GM23338 (cell line): ENCODE measurements at regions not wholly inside any gene's neighbourhood (a gene's known extent, or its start where the extent isn't known, plus 50 kb on each side); places are given as distances from the start of the nearest gene placed in this dataset.

Experiments
- ATAC-seq: fragments of 200-7000 bp; cut with Tn5 transposase; 3 replicates; pipeline ENCODE4 v1.9.1; 2020
- DNase-seq: peaks from one replicate; pipeline ENCODE4 v3.0.0-alpha.2; 2015; ENCODE audit warnings: low spot score
- H2AFZ ChIP-seq: fragments of 200-600 bp; sonication (generic); 2 replicates; pipeline ENCODE4 v1.8.0; 2016; ENCODE audit warnings: antibody characterized with exemption, mild to moderate bottlenecking, moderate library complexity
- H3F3A ChIP-seq: fragments of 200-600 bp; sonication (generic); replicated peaks from 2 replicates; pipeline ENCODE4 v1.8.0; 2017; ENCODE audit warnings: antibody characterized with exemption, mixed run types, low read depth
- H3K27ac ChIP-seq: fragments of 200-600 bp; sonication (generic); 2 replicates; pipeline ENCODE4 v1.6.1; 2016; ENCODE audit warnings: low read depth
- H3K27me3 ChIP-seq: fragments of 200-600 bp; sonication (generic); 2 replicates; pipeline ENCODE4 v1.8.0; 2016; ENCODE audit warnings: mild to moderate bottlenecking, mixed run types, moderate library complexity; ENCODE audit not compliant: insufficient read depth
- H3K36me3 ChIP-seq: fragments of 200-600 bp; sonication (generic); 2 replicates; pipeline ENCODE4 v1.8.0; 2016; ENCODE audit warnings: mild to moderate bottlenecking; ENCODE audit not compliant: insufficient read depth
- H3K4me1 ChIP-seq: fragments of 200-600 bp; sonication (generic); 2 replicates; pipeline ENCODE4 v1.8.0; 2016; ENCODE audit warnings: mild to moderate bottlenecking, moderate library complexity; ENCODE audit not compliant: insufficient read depth
- H3K4me2 ChIP-seq: fragments of 200-600 bp; sonication (generic); 2 replicates; pipeline ENCODE4 v1.7.1; 2017; ENCODE audit warnings: mixed run types
- H3K4me3 ChIP-seq: fragments of 200-600 bp; sonication (generic); 2 replicates; pipeline ENCODE4 v1.6.1; 2016; ENCODE audit warnings: mixed run types
- H3K79me2 ChIP-seq: fragments of 200-600 bp; sonication (generic); replicated peaks from 2 replicates; pipeline ENCODE4 v1.8.0; 2017; ENCODE audit warnings: mild to moderate bottlenecking; ENCODE audit not compliant: insufficient read depth
- H3K9me2 ChIP-seq: fragments of 200-600 bp; sonication (generic); 2 replicates; pipeline ENCODE4 v1.8.0; 2017; ENCODE audit not compliant: insufficient read depth
- H4K20me1 ChIP-seq: fragments of 200-600 bp; sonication (generic); replicated peaks from 2 replicates; pipeline ENCODE4 v1.8.0; 2017; ENCODE audit warnings: mild to moderate bottlenecking; ENCODE audit not compliant: insufficient read depth
- H3K27ac Mint-ChIP-seq: 2 replicates; pipeline ENCODE4 v1.8.0; 2020; ENCODE audit warnings: inconsistent platforms, mild to moderate bottlenecking, moderate library complexity, mixed read lengths
- H3K27me3 Mint-ChIP-seq: 3 replicates; pipeline ENCODE4 v1.8.0; 2022; ENCODE audit warnings: low read depth, mild to moderate bottlenecking, moderate library complexity, mixed read lengths, inconsistent platforms; ENCODE audit not compliant: insufficient read depth, poor library complexity
- H3K36me3 Mint-ChIP-seq: 3 replicates; pipeline ENCODE4 v1.8.0; 2021; ENCODE audit warnings: low read depth, mild to moderate bottlenecking, inconsistent platforms, moderate library complexity, mixed read lengths
- H3K4me1 Mint-ChIP-seq: 3 replicates; pipeline ENCODE4 v1.8.0; 2020; ENCODE audit warnings: mild to moderate bottlenecking, inconsistent platforms, mixed read lengths
- H3K4me3 Mint-ChIP-seq: 3 replicates; pipeline ENCODE4 v1.8.0; 2021; ENCODE audit warnings: moderate library complexity, mild to moderate bottlenecking, inconsistent platforms, mixed read lengths
- H3K9me3 Mint-ChIP-seq: 3 replicates; pipeline ENCODE4 v1.8.0; 2020; ENCODE audit warnings: moderate library complexity, mild to moderate bottlenecking, inconsistent platforms, mixed read lengths
- CREB1 ChIP-seq: fragments of 250-450 bp; sonication (Bioruptor Pico); IDR thresholded peaks from 2 replicates; pipeline ENCODE4 v1.5.0; 2020; ENCODE audit warnings: low read depth, mild to moderate bottlenecking, moderate library complexity
- ETS1 ChIP-seq: IDR thresholded peaks from 2 replicates; pipeline ENCODE4 v1.6.1; 2016; ENCODE audit warnings: antibody characterized with exemption
- EZH2 ChIP-seq: fragments of 200-600 bp; sonication (generic); IDR thresholded peaks from one replicate; pipeline ENCODE4 v1.8.0; 2017; ENCODE audit warnings: antibody characterized with exemption, mild to moderate bottlenecking, low read depth; ENCODE audit not compliant: unreplicated experiment
- EZH2phosphoT487 ChIP-seq: fragments of 200-600 bp; sonication (generic); IDR thresholded peaks from one replicate; pipeline ENCODE4 v1.8.1; 2018; ENCODE audit warnings: antibody characterized with exemption; ENCODE audit not compliant: unreplicated experiment
- JUNB ChIP-seq: IDR thresholded peaks from one replicate; pipeline ENCODE4 v1.6.1; 2016; ENCODE audit warnings: antibody characterized with exemption; ENCODE audit not compliant: unreplicated experiment
- REST ChIP-seq: IDR thresholded peaks from one replicate; pipeline ENCODE4 v1.6.1; 2018; ENCODE audit warnings: antibody characterized with exemption; ENCODE audit not compliant: unreplicated experiment
- STAT1 ChIP-seq: IDR thresholded peaks from one replicate; pipeline ENCODE4 v1.6.1; 2016; ENCODE audit warnings: antibody characterized with exemption; ENCODE audit not compliant: unreplicated experiment
- ZNF114 ChIP-seq: fragments of 250-450 bp; sonication (Bioruptor Pico); IDR thresholded peaks from 2 replicates; pipeline ENCODE4 v1.5.0; 2020; ENCODE audit warnings: mild to moderate bottlenecking, moderate library complexity
- ZNF331 ChIP-seq: fragments of 250-450 bp; sonication (Bioruptor Pico); IDR thresholded peaks from 2 replicates; pipeline ENCODE4 v1.5.0; 2020; ENCODE audit warnings: low read depth, mild to moderate bottlenecking, moderate library complexity
- ZNF462 ChIP-seq: fragments of 250-450 bp; sonication (Bioruptor Pico); IDR thresholded peaks from 2 replicates; pipeline ENCODE4 v1.5.0; 2020; ENCODE audit warnings: mild to moderate bottlenecking, moderate library complexity
- TF ChIP-seq, protein P1 (sequence below), 2 experiments: fragments of 200-600 bp in 1 of 2; sonication (generic) in 1 of 2; conservative IDR thresholded peaks; 2 replicates each; pipeline versions ENCODE4 v1.5.1 to v1.6.1; 2016 to 2017; ENCODE audit warnings: antibody characterized with exemption in 2 of 2, low read depth in 2 of 2, mild to moderate bottlenecking in 2 of 2, moderate library complexity in 1 of 2

GRCh38 chr13:34777089-34777913 lies 164.8 kb upstream of the NBEA start:
- Mint-ChIP-seq H3K27ac (peak overlapping the region; percentile 92), H3K4me1 (peaks cover 26% of the 10 kb centered on the region), H3K36me3 (peaks cover 4% of the 10 kb centered on the region; the same call in 2 of the 3 replicates), H3K4me3 (no peak overlapping the region), H3K27me3 (no peaks in the 10 kb centered on the region), H3K9me3 (peaks cover 5% of the 10 kb centered on the region; the same call in 2 of the 3 replicates)
- no peak for TF ChIP-seq CREB1 (CRISPR knock-in tag)
- no peak for TF ChIP-seq STAT1
- TF ChIP-seq JUNB: no peak
- no peak for TF ChIP-seq EZH2phosphoT487
- TF ChIP-seq ZNF462: no peak; the same call in 1 of the 2 replicates
- TF ChIP-seq, protein P1, sequence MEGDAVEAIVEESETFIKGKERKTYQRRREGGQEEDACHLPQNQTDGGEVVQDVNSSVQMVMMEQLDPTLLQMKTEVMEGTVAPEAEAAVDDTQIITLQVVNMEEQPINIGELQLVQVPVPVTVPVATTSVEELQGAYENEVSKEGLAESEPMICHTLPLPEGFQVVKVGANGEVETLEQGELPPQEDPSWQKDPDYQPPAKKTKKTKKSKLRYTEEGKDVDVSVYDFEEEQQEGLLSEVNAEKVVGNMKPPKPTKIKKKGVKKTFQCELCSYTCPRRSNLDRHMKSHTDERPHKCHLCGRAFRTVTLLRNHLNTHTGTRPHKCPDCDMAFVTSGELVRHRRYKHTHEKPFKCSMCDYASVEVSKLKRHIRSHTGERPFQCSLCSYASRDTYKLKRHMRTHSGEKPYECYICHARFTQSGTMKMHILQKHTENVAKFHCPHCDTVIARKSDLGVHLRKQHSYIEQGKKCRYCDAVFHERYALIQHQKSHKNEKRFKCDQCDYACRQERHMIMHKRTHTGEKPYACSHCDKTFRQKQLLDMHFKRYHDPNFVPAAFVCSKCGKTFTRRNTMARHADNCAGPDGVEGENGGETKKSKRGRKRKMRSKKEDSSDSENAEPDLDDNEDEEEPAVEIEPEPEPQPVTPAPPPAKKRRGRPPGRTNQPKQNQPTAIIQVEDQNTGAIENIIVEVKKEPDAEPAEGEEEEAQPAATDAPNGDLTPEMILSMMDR (conservative IDR thresholded peaks at IDR 0.05; ENCODE audit: low read depth in 2 of 2): no peak
- no peak for TF ChIP-seq REST
- no peak for TF ChIP-seq EZH2
- no peak for TF ChIP-seq ZNF114 (CRISPR knock-in tag)
- no peak for TF ChIP-seq ETS1
- no peak for TF ChIP-seq ZNF331
- Histone ChIP-seq H3K4me1 (peaks cover 16% of the 10 kb centered on the region), H3F3A (no peaks in the 10 kb centered on the region), H3K4me3 (no peak overlapping the region), H3K9me2 (peaks cover 4% of the 10 kb centered on the region; the same call in 1 of the 2 replicates), H4K20me1 (no peaks in the 10 kb centered on the region), H3K4me2 (0 out of 2 replicates have a peak overlapping the region, but pooled peaks have one; percentile 12), H3K36me3 (no peaks in the 10 kb centered on the region), H3K27me3 (no peaks in the 10 kb centered on the region), H3K79me2 (no peaks in the 10 kb centered on the region), H3K27ac (peak overlapping the region; percentile 58), H2AFZ (no peak overlapping the region)
- DNase-seq (peak; percentile 37), ATAC-seq (peak; percentile 63)
